NCI-H2171 (cell line): ENCODE measurements at regions not wholly inside any gene's neighbourhood (a gene's known extent, or its start where the extent isn't known, plus 50 kb on each side); places are given as distances from the start of the nearest gene placed in this dataset.
"Not testable (repeated sequence)": the region's sequence is repeated elsewhere in the genome, so short reads cannot be mapped to it uniquely, and the experiment has no call there.

Experiments used
- DNase-seq: peaks from one replicate; lab custom pipeline; 2025; lab: John Stamatoyannopoulos, UW

DNA sequence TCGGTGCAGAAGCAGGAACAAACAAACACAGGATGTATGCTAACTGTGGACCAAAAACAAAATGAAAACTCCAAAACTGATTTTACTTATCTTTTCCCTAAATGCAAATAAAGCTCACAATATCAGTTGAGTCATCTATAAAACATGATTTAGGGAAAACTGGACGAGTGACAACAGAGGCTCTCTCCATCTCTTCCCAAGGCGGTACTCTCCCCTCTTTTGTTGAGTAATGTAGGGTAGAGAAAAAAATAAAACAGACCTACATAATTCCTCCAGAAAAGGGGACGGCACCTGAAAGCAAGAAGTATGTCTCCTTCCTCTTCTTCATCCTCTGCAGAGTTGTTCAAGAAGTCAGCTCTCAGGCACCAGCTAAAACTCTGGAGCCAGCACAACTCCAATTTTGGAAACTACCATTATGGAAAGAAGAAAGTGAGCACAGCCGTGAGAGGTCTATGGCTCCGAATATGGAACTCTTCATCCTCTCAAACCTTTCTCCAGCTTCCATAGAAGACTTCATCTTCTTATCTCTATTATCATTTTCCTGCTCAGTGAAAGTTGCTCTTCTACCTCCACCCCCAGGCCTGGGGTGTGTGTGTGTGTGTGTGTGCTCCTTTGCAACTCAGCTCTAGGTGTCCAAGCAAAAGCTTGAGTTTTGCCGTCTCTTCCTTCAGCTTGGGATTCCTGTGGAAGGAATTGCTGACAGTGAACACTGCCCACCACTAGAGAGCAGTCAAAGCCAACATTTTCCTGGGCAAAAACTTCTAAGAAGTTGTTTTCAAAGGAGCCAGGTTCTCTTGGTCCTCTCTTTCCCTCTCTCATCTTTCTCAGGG lies 155.4 kb downstream of the DIO2 start:
- peak; percentile 21 for DNase-seq

DNA sequence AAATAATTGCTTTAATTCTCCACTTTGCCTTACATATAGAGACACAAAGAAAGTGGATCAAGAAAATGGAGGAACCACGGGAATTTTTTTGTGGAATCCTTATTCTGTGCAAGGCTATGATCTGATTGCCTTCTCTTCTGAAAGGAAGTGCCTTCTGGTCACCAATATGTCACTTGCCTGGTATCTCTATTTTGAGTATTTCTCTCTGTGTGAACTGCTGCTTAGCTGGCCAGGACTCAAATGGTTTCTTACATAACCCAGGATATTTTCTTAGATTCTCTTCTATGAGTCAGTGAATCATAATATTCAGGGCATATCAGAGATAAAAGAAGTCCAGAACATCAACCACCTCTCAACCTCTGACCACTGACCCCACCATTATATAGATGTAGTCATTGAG lies 156.1 kb downstream of the DIO2 start:
- no peak for DNase-seq

DNA sequence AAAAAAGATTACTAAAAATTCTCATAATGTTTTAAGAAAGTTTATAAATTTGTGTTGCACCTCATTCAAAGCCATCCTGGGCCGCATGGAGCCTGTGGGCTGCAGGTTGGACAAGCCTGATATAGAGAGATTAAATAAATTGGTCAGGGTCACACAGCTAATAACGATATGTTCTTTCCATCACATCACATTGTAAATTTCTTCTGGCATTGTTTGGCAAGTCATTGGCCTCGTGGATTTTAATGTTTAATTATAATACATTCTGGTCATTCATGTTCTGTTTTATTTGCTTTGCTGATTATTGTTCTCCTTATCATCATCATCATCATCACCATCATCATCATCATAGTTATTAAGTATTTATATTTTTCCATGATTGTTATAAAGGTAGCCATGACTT lies 157.3 kb downstream of the DIO2 start:
- DNase-seq, result no peak

DNA sequence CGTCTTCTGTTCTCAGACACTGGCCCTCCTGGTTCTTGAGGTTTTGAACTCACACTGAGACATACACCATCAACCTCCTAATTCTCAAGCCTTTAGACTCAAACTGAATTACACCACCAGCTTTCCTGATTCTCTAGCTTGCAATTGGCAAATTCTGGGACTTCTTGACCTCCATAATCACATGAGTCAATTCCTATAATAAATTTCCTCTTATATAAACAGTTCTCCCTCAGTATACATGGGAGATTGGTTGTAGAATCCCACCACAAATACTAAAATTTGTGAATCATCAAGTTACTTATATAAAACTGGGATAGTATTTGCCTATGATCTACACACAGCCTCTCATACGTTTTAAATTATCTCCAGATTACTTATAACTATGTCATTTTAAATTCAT lies 162.2 kb downstream of the DIO2 start:
- DNase-seq, result no peak

DNA sequence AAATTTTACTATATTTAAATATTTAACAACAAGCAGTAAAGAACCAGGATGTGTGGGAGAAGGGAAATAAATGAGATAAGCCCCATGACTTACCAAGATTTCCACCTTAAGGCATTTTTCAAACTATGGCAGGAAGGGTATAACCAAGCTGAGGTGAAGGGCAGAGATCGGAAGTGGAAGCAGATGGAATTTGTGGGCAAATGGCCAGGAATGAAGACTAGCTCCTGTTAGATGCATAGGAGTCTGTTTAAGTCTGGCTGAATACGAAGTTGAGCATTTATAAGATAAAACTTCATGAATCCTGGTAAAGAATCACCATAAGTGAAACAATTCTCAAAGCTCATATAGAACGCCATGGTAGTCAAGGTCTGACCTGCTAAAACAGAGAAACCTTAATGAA lies 163.5 kb downstream of the DIO2 start:
- DNase-seq, result peak; percentile 79

DNA sequence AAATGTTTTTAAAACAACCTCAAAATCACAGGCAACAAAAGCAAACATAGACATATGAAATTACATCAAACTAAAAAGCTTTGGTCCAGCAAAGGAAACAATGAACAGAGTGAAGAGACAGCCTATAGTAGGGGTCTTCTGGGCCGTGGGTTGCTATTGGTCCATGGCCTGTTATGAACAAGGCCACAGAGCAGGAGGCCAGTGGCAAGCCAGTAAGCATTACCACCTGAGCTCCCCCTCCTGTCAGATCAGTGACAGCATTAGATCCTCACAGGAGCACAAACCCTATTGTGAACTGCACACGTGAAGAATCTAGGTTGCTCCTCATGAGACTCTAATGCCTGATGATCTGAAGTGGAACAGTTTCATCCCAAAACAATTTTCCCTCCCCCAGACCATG lies 174.0 kb downstream of the DIO2 start:
- no peak for DNase-seq

DNA sequence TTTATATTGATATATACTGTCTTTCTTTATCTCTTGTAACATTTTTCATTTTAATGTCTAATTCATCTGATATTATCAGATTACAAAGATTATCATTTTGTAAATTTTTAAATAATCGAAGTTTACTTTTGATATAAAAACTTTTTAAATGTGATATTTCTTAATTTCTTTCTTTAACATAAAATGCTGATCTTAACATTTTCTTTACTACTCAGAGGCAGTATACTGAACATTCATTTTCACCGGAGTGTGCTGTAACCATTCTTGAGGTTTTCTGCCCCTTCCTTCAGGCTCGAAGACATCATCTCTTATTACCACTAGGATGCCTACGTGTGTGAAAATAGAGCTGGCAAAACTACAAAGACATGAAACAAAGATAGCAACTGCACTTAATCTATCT lies 186.9 kb downstream of the DIO2 start:
- no peak for DNase-seq

DNA sequence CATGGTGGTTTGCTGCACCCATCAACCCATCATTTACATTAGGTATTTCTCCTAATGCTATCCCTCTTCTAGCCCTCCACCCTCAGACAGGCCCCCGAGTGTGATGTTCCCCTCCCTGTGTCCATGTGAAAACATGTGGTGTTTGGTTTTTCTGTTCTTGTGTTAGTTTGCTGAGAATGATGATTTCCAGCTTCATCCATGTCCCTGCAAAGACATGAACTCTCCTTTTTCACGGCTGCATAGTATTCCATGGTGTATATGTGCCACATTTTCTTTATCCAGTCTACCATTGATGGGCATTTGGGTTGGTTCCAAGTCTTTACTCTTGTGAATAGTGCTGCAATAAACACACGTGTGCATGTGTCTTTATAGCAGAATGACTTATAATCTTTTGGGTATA lies 192.8 kb downstream of the DIO2 start:
- not testable (repeated sequence) for DNase-seq

DNA sequence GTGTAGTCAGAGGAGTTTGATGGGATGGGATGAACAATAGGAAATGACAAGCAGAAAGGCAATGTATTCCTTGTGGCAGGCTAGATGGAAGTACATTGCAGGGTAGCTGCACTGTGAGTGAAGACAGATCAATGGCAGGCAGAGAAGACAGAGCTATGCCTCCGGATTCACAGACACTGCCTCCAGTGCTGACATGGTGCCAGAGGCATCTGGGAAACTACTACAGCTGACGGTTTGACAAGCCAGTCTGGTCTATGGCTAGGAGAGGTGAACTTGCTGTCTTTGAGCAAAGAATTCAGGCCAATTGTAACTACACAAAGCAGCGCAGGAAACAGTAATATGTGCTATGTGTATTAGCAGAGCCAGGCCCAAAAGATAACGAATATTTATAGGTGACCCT lies 193.5 kb downstream of the DIO2 start:
- no peak for DNase-seq

DNA sequence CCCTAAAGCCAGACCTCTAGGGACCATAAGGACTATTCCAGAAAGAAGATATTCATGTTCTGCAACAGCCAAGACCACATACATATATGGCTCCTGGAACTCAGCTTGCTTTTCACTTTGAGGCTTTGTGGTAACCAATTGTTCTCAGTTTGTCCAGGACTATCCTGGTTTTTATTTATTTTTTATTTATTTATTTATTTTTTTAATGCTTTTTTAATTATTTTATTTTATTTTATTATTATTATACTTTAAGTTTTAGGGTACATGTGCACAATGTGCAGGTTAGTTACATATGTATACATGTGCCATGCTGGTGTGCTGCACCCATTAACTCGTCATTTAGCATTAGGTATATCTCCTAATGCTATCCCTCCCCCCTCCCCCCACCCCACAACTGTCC lies 201.1 kb downstream of the DIO2 start:
- not testable (repeated sequence) for DNase-seq

DNA sequence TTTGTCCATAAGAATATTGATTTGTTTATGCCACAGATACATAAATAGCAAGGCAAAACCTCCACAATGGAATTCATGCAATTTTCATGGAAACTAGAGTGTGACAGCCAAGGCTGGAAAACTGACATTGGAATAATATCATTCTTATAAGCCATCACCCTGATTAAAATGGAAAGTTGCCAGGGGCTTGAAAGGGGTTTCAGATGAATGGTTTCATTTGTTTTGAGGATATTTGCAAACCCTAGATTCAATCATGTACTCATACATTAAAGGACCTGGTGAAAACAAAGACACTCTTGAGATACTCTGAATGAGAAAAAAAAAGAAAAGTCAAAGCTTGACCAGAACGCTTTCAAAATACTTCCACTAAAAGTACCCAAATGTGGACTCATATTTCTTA lies 205.7 kb downstream of the DIO2 start:
- DNase-seq, result no peak

DNA sequence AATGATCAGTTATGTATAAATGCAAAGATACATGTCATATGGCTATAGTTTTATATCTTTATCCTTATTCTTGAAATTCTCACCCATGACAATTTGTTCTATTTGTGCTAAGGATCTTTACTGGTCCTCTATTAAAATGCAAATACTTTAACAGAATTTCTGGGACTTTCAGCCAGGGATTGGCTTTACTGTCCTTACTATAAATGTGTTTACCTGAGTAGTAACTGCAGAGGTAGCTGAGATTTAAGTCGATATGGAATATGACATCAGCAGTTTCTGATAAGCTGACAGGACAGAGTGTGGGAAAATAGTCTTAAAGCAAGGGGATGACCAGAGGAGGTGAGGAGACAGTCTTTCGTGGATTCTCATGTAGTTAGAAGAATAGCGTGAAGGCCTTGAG lies 206.4 kb downstream of the DIO2 start:
- DNase-seq, result no peak

DNA sequence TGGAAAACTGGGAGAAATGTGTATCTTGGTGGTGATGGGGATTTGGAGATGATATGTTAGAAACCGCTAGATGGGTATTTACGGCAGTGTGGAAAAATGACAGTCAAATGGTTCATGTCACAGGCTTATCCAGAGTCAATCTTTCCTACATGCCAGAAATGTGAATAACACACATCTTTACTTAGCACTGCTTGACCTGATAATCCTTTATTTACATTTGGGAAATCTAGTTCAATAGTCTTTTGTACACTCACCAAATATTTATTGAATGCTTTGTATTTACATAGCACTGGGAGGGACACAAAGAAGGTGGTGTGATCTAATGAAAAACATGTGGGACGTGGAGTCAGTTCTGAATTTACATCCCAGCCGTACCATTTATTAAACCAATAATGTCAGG lies 208.2 kb downstream of the DIO2 start:
- DNase-seq, result no peak

DNA sequence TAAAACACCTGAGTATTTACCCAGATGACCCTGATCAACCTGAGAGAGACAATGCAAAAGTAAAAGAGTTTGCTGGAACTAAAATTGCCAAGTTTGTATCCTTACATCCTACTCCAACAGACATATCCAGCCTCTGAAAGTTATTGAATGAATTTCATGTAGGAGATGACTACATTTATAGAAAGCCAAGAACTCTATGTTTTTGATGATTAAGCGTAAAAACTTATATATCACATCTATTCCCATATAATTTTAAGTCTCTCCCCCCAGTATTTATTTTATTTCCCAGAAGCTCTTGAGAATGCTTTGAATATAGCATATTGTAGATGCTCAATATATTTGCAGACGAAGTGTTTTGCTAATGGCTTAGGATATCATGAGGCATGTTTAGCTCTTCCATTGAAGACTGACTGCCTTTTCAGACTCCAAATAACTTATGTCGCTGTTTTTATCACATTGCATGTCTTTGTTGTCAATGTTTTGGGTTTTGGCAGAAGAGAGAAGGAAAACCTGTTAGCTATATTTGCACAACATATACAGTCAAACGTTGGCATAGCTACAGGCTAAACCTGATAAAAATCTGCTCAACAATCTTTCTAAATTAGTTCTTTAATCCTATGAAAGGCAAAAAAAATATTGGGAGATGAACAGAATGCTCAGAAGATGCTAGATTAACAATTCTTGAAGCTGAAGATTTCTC lies 213.6 kb downstream of the DIO2 start:
- DNase-seq, result no peak

DNA sequence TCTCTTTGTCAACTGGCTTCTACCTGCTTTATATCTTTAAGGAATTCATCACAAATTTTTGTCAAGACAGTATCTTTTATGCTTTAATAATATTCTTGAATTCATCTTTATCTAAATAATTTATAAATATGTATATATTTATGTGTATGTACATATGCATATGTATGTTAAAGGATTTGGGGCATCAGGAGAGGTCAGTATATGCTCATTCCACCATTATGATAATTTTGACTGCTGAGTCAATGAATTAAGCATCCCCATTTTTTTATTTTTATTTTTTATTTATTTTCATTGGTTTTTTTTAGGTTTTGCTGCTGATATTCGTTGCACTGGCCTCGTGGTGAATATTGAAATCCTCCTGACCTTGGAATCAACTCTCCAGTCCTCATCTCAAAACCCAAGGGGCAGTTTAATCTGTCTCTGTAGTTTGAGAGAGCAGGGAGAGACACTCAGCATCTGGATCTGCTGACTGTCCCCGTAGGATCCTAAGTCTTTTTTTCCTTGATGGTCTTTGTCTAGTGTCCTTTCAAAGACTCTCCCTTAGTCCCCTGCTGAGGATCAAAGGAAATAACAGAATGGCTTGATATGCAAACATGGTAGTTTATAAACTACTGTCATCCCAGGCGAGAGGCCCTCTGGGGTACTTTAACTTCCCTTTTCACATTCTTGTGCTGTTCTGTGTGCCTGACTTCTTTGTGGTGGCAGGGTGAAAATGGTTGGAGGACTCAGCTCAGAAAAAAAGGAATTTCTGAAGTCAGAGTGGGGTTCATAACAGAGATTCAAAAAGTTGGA lies 218.7 kb downstream of the DIO2 start:
- DNase-seq, result no peak

DNA sequence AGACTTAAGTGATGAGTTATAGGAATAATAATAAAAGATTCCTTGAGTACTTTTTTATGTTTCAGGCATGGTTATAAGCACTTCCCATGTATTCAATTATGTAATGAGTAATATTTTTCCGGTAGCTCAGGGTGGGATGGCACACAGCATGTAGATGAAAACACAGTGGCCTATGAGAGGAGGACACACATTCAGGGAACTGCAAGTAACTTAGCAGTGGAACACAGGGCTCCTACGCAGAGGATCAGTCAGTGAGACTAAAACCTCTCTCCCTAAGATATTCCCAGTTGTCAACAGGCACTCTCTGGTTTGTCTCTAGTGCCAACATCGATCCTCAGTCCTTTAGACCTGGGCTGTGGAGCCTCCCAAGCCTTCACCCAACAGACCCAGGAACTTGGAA lies 219.4 kb downstream of the DIO2 start:
- no peak for DNase-seq

DNA sequence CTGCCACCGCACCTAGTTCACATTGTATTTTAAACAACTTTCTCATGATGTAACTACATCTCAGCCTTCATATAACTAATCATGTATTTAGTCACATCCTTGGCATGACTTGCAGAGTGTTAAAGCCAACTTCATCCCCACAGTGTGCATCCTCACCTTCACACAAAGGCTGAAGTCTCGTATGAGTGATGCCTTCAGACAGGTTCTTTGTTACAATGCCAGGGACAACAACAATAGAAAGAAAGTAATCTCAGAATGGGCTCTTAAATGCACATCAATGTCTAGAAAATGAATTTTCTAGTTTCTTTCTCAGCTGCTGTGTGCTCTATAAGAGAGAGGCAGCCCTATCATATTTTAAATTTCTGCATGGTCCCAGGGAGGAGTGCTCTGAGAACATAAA lies 221.3 kb downstream of the DIO2 start:
- no peak for DNase-seq

DNA sequence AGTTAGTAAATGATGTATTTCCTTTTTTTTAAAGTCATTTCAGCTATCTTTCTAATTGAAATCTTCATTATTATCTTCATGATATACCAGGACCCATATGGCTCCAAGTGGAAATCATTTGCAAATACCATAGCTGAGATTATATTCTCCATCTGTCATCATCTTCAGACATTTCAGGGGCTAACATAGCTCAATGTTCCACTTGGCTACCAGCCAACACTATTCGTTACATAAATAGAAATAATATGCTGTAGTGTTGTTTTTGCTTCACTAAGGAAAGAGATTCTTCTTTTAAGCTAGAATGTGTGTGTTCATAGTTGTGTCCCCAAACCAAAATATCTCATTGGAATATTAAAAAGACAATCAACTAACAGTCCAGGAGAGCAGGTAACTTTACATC lies 225.1 kb downstream of the DIO2 start:
- peak; percentile 83 for DNase-seq

DNA sequence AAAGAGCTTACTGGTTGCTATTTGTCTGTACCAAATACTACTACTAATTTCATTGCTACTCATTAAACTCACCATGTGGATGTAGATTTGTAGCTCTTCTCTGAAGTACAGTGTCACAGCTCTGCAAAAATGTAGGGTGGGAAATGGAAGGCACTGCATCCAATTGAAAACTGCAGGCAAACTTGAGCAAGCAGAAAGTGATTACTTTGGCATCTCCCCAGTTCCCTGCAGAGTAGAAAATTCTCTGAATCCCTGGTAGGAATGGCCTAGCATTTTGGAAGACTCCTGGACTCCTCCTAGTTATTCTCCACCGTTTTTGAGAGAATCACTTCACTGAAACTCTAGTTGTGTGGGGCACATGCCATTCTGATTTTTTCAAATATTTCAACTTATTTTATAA lies 239.1 kb downstream of the DIO2 start:
- DNase-seq, result no peak

DNA sequence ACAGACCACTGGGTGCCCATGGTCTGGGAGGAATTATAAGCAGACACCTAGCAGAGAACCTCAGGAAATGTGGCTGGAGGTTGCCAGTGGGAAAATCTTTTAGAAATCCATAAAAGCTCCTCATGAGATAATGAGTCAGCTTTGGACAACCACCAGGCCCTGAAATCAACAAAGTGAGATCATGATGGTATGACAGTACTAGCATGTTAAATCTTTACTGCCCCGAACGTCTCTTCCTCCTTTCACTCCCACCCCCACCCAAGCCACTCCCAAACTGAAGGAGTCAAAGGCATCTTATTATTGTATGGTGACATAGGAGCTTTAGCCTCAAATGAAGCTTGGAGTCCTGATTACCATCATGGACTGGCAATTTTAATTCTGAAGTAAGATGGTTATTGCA lies 240.0 kb downstream of the DIO2 start:
- no peak for DNase-seq

DNA sequence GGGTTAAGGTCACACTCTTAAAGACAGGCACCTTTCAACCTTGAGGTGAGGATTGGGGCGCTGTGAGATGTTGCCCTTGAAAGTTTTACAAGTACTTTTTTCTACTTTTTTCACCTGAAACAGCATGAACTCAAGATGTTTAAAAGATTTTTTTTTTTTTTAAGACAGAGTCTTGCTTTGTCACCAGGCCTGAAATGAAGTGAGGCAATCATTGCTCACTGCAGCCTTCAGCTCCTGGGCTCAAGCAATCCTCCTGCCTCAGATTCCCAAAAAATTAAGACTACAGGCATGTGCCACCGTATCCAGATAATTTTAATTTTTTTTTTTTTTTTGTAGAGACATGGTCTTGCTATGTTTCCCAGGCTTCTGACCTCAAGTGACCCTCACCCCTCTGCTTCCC lies 243.9 kb downstream of the DIO2 start:
- DNase-seq, result no peak

DNA sequence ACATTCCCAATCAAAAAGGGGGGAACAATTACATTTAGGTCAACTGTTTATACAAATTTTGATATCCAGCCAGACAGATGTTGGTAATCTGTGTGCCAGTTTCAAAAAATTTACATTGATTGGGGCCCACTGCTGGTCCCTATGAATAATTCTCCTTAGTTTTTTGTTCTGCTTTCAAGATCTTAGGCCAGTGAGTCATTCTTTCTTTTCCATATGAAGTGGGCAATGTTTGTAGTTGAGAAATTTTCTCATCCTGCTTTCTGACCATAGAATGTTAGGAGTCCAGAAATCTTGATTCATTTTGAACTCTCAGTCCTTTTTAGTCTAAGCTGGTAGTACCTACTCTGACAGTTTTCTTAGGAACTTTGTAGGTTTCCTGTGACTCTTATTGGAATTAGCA lies 244.3 kb downstream of the DIO2 start:
- no peak for DNase-seq

DNA sequence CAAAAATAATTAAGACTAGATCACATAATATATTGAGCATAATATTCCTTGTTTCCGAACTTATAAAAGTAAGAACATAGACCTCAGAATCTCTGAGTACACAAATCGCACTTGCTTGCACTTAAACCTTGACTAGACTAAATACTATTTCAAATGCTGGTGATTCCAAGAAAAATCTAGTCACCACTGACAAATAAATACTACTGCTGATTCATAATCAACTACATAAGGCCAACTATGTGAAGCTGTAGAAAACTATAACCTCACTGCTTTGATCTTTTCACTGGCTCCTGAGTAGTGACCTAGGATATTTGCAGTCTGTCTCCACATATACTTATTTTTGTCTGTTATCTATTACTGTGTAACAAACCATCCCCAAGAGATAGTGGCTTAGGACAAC lies 245.4 kb downstream of the DIO2 start:
- DNase-seq, result no peak
